ENCODE measurements at regions not wholly inside any gene's neighbourhood (a gene's known extent, or its start where the extent isn't known, plus 50 kb on each side); places are given as distances from the start of the nearest gene placed in this dataset.
A peak's percentile ranks its signal among the peaks of the same experiment; 100 is the strongest.

GRCh38 chr9:109549386-109549785 lies 51.3 kb upstream of the PTPN3 start:
- DNase-seq = no peak

GRCh38 chr9:109551651-109552050 lies 53.5 kb upstream of the PTPN3 start:
- DNase-seq = no peak

GRCh38 chr9:109555215-109555614 lies 57.1 kb upstream of the PTPN3 start:
- DNase-seq = no peak

GRCh38 chr9:109556061-109556460 lies 58.0 kb upstream of the PTPN3 start:
- DNase-seq = no peak

- no peak for DNase-seq
Measured at GRCh38 chr9:109556786-109557185, 58.7 kb upstream of the PTPN3 start.

- DNase-seq = no peak
Measured at GRCh38 chr9:109557481-109557880, 59.4 kb upstream of the PTPN3 start.

GRCh38 chr9:109558718-109559151 lies 60.6 kb upstream of the PTPN3 start:
- DNase-seq = peak in 1 of 14 donors; percentile 12

- peak in 1 of 14 donors; percentile 18 for DNase-seq
Measured at GRCh38 chr9:109560470-109561132, 62.5 kb upstream of the PTPN3 start.

GRCh38 chr9:109561137-109561536 lies 63.0 kb upstream of the PTPN3 start:
- DNase-seq = no peak

- no peak for DNase-seq
Measured at GRCh38 chr9:109568089-109568488, 70.0 kb upstream of the PTPN3 start.

GRCh38 chr9:109568568-109569210 lies 70.6 kb upstream of the PTPN3 start:
- DNase-seq = no peak

- DNase-seq = peak in 2 of 14 donors; percentile 7 to 15
Measured at GRCh38 chr9:109574061-109574882, 76.2 kb upstream of the PTPN3 start.

- DNase-seq = no peak
Measured at GRCh38 chr9:109576762-109577161, 78.7 kb upstream of the PTPN3 start.

- DNase-seq = no peak
Measured at GRCh38 chr9:109579191-109579948, 81.3 kb upstream of the PTPN3 start.

GRCh38 chr9:109582386-109582785 lies 84.3 kb upstream of the PTPN3 start:
- DNase-seq = no peak

GRCh38 chr9:109584205-109584604 lies 86.1 kb upstream of the PTPN3 start:
- no peak for DNase-seq

- no peak for DNase-seq
Measured at GRCh38 chr9:109585796-109586195, 87.7 kb upstream of the PTPN3 start.

- no peak for DNase-seq
Measured at GRCh38 chr9:109586993-109587392, 88.9 kb upstream of the PTPN3 start.

- DNase-seq = no peak
Measured at GRCh38 chr9:109588415-109588814, 90.3 kb upstream of the PTPN3 start.

GRCh38 chr9:109590966-109591365 lies 92.9 kb upstream of the PTPN3 start:
- no peak for DNase-seq

GRCh38 chr9:109591691-109592090 lies 93.6 kb upstream of the PTPN3 start:
- no peak for DNase-seq

- DNase-seq = no peak
Measured at GRCh38 chr9:109593612-109594011, 95.5 kb upstream of the PTPN3 start.

- DNase-seq = no peak
Measured at GRCh38 chr9:109597496-109597895, 99.4 kb upstream of the PTPN3 start.
